ENCODE measurements at regions not wholly inside any gene's neighbourhood (a gene's known extent, or its start where the extent isn't known, plus 50 kb on each side); places are given as distances from the start of the nearest gene placed in this dataset.
A peak's percentile ranks its signal among the peaks of the same experiment; 100 is the strongest.
"Not testable (repeated sequence)": the region's sequence is repeated elsewhere in the genome, so short reads cannot be mapped to it uniquely, and the experiment has no call there.

- DNase-seq (ENCODE audit: extremely low read depth in 1 of 11, low read depth in 9 of 11, low spot score in 4 of 11): no peak
Observed at GRCh38 chr7:104264285-104264684, 56.5 kb upstream of the ORC5 start.

- no peak for DNase-seq (ENCODE audit: extremely low read depth in 1 of 11, low read depth in 9 of 11, low spot score in 4 of 11)
Observed at GRCh38 chr7:104267701-104268368, 60.0 kb upstream of the ORC5 start.

- DNase-seq (ENCODE audit: extremely low read depth in 1 of 11, low read depth in 9 of 11, low spot score in 4 of 11): no peak
Observed at GRCh38 chr7:104271948-104272347, 56.5 kb upstream of the LHFPL3 start.

- DNase-seq (ENCODE audit: extremely low read depth in 1 of 11, low read depth in 9 of 11, low spot score in 4 of 11): peak in 4 of 11 donors; percentile 6 to 12 (median 7)
Observed at GRCh38 chr7:104272767-104273384, 55.5 kb upstream of the LHFPL3 start.

DNA sequence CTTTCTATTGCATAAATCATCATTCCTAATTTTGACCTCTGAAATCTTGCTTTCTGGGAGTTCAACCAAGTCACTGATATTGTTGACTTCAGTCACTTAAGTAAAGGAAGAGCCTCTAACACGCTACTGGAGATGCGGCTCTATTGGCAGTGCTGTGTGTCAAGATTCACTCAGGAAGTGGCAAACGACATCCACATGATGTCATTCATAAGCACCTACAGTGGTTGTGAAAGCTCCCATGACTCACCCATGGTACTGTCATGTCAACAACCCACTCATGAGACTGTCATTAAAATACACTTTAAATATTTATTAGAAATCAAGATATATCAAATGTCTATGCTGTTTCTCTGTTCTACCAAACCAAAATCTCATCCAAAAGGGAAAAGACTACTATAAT lies 52.5 kb upstream of the LHFPL3 start:
- DNase-seq (ENCODE audit: extremely low read depth in 1 of 11, low read depth in 9 of 11, low spot score in 4 of 11): no peak

DNA sequence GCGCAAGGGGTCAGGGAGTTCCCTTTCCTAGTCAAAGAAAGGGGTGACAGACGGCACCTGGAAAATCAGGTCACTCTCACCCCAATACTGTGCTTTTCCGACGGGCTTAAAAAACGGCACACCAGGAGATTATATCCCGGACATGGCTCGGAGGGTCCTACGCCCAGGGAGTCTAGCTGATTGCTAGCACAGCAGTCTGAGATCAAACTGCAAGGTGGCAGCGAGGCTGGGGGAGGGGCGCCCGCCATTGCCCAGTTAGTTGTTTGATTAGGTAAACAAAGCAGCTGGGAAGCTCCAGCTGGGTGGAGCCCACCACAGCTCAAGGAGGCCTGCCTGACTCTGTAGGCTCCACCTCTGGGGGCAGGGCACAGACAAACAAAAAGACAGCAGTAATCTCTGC lies 51.7 kb upstream of the LHFPL3 start:
- not testable (repeated sequence) for DNase-seq (ENCODE audit: extremely low read depth in 1 of 11, low read depth in 9 of 11, low spot score in 4 of 11)

Measured in renal cortex interstitium (tissue), 11 donors.